Smooth muscle cell (in vitro differentiated cells): ENCODE measurements at regions not wholly inside any gene's neighbourhood (a gene's known extent, or its start where the extent isn't known, plus 50 kb on each side); places are given as distances from the start of the nearest gene placed in this dataset.

Experiments used
- DNase-seq: peaks from one replicate; lab custom pipeline; 2025; ENCODE audit not compliant: unreplicated experiment; lab: John Stamatoyannopoulos, UW
- H2AFZ ChIP-seq: fragments of 200-600 bp; sonication (generic); 2 replicates; pipeline ENCODE4 v1.6.0; 2016; ENCODE audit warnings: antibody characterized with exemption, low read depth, mild to moderate bottlenecking
- H3F3A ChIP-seq: fragments of 200-600 bp; sonication (generic); 2 replicates; pipeline ENCODE4 v1.6.0; 2017; ENCODE audit warnings: antibody characterized with exemption, low read depth
- H3K27ac ChIP-seq: fragments of 200-600 bp; sonication (generic); 2 replicates; pipeline ENCODE4 v1.5.1; 2016; ENCODE audit warnings: low read depth, mild to moderate bottlenecking
- H3K27me3 ChIP-seq: fragments of 200-600 bp; sonication (generic); 2 replicates; pipeline ENCODE4 v1.6.1; 2016; ENCODE audit warnings: low read depth, mild to moderate bottlenecking
- H3K36me3 ChIP-seq: fragments of 200-600 bp; sonication (generic); 2 replicates; pipeline ENCODE4 v1.5.1; 2016; ENCODE audit warnings: low read depth
- H3K4me1 ChIP-seq: fragments of 200-600 bp; sonication (generic); 2 replicates; pipeline ENCODE4 v1.5.1; 2016; ENCODE audit warnings: low read depth
- H3K4me2 ChIP-seq: fragments of 200-600 bp; sonication (generic); 2 replicates; pipeline ENCODE4 v1.6.0; 2016; ENCODE audit warnings: mild to moderate bottlenecking
- H3K4me3 ChIP-seq: fragments of 200-600 bp; sonication (generic); 2 replicates; pipeline ENCODE4 v1.5.1; 2016; ENCODE audit warnings: mild to moderate bottlenecking
- H3K79me2 ChIP-seq: fragments of 200-600 bp; sonication (generic); 2 replicates; pipeline ENCODE4 v1.6.0; 2016; ENCODE audit warnings: low read depth, mild to moderate bottlenecking
- H3K9ac ChIP-seq: fragments of 200-600 bp; sonication (generic); 2 replicates; pipeline ENCODE4 v1.6.0; 2016; ENCODE audit warnings: low read depth
- H3K9me3 ChIP-seq: fragments of 200-600 bp; sonication (generic); replicated peaks from 2 replicates; pipeline ENCODE4 v1.5.1; 2016; ENCODE audit warnings: low read depth
- H4K20me1 ChIP-seq: fragments of 200-600 bp; sonication (generic); 2 replicates; pipeline ENCODE4 v1.6.0; 2016; ENCODE audit warnings: low read depth
- WGBS: methylation state at CpG from one replicate; pipeline ENCODE4 v1.1.7; 2016; ENCODE audit warnings: low lambda C conversion rate; 5-methylcytosine and 5-hydroxymethylcytosine counted together
- TF ChIP-seq, protein P1 (sequence below): fragments of 200-600 bp; sonication (generic); IDR thresholded peaks from 2 replicates; pipeline ENCODE4 v1.5.1; 2017; ENCODE audit warnings: borderline replicate concordance, mild to moderate bottlenecking, antibody characterized with exemption; ENCODE audit not compliant: insufficient read depth, poor library complexity, severe bottlenecking

DNA sequence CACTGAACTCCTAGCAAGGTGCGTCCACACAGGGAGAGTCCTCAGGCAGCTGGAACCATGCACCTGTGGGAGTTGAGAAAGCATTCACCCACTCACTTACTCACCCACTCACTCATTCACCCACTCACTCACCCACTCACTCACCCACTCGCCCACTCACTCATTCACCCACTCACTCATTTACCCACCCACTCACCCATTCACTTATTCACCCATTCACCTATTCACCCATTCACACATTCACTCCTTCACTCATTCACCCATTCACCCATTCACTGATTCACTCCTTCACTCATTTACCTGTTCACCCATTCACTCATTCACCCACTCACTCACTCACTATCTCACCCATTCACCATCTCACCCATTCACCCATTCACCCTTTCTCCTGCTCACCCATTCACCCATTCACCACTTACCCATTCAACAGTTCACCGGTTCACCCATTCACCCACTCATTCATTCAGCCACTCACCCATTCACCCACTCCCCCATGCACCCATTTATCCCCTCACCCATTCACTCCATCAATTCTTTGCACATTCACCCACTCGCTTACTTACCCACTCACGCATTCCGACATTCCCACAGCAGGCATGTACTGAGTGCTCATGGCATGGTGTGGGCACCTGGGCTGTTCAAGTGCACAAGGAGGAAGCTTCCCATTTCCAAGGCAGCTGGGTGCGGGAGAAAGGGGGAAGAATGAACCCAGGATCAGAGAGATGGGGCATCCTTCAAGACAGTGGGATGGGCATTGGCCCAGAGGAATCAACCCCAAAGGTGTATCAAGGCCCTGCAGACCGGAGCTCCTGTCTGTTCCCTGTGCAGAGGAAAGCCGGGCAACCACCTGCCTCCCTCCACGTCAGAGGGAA is 135.2 kb upstream of the C14orf180 start:
- Histone ChIP-seq H3K27ac (no peak overlapping the region), H3K4me2 (no peak overlapping the region), H3K4me1 (no peaks in the 10 kb centered on the region), H3F3A (no peaks in the 10 kb centered on the region), H3K79me2 (no peaks in the 10 kb centered on the region), H2AFZ (no peak overlapping the region), H3K9ac (no peak overlapping the region), H3K9me3 (peaks cover 6% of the 10 kb centered on the region), H4K20me1 (no peaks in the 10 kb centered on the region), H3K36me3 (no peaks in the 10 kb centered on the region), H3K27me3 (peaks cover 4% of the 10 kb centered on the region), H3K4me3 (no peak overlapping the region)
- no peak for DNase-seq
- TF ChIP-seq, protein P1, sequence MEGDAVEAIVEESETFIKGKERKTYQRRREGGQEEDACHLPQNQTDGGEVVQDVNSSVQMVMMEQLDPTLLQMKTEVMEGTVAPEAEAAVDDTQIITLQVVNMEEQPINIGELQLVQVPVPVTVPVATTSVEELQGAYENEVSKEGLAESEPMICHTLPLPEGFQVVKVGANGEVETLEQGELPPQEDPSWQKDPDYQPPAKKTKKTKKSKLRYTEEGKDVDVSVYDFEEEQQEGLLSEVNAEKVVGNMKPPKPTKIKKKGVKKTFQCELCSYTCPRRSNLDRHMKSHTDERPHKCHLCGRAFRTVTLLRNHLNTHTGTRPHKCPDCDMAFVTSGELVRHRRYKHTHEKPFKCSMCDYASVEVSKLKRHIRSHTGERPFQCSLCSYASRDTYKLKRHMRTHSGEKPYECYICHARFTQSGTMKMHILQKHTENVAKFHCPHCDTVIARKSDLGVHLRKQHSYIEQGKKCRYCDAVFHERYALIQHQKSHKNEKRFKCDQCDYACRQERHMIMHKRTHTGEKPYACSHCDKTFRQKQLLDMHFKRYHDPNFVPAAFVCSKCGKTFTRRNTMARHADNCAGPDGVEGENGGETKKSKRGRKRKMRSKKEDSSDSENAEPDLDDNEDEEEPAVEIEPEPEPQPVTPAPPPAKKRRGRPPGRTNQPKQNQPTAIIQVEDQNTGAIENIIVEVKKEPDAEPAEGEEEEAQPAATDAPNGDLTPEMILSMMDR = no peak
- WGBS = 88% methylated on average over 10 of the region's 10 CpGs

GRCh38 chr14:104445086-104445485 is 134.5 kb upstream of the C14orf180 start:
- no peaks in the 10 kb centered on the region for H4K20me1 ChIP-seq
- H3K4me2 ChIP-seq = no peak overlapping the region
- H3K9ac ChIP-seq = no peak overlapping the region
- no peak overlapping the region for H2AFZ ChIP-seq
- no peaks in the 10 kb centered on the region for H3K79me2 ChIP-seq
- no peaks in the 10 kb centered on the region for H3K36me3 ChIP-seq
- WGBS = 87% methylated on average over 2 of the region's 2 CpGs
- TF ChIP-seq, protein P1 = no peak
- no peaks in the 10 kb centered on the region for H3F3A ChIP-seq
- H3K27me3 ChIP-seq = peaks cover 4% of the 10 kb centered on the region
- H3K27ac ChIP-seq = no peak overlapping the region
- DNase-seq = no peak
- no peaks in the 10 kb centered on the region for H3K4me1 ChIP-seq
- no peak overlapping the region for H3K4me3 ChIP-seq
- H3K9me3 ChIP-seq = peaks cover 6% of the 10 kb centered on the region

DNA sequence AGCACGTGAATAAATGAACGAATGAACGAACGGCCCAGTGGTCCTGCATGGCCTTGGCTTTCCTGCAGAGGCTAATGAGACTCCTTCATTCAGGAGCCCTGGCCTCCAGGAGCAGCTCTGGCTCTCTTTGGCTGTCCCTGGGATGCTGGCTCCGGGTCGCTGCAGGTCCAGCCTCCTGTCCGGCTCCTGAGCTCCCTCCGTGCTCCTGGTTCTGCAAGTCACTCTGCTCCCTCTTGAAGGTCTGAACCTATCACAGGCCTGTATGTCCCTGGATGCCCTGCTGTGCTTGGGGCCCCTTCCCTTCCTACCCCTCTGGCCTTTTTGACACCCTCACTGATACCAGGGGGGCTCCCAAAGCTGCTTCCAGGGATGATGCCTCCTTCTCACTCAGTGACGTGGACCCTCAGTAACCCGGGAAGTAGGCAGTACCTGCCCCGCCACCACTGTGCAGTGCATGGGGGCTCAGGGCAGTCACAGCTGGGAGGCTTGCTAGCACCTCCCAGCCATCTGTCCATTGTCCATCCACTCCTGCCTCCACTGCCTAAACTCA is 133.7 kb upstream of the C14orf180 start:
- Histone ChIP-seq H3F3A (no peaks in the 10 kb centered on the region), H3K36me3 (no peaks in the 10 kb centered on the region), H3K4me3 (no peak overlapping the region), H3K27me3 (peaks cover 4% of the 10 kb centered on the region), H3K79me2 (no peaks in the 10 kb centered on the region), H3K9me3 (peaks cover 6% of the 10 kb centered on the region), H3K4me2 (no peak overlapping the region), H3K9ac (no peak overlapping the region), H4K20me1 (no peaks in the 10 kb centered on the region), H3K27ac (no peak overlapping the region), H3K4me1 (no peaks in the 10 kb centered on the region), H2AFZ (no peak overlapping the region)
- WGBS = 85% methylated on average over 11 of the region's 11 CpGs
- TF ChIP-seq, protein P1 = no peak
- no peak for DNase-seq
